ENCODE measurements at regions not wholly inside any gene's neighbourhood (a gene's known extent, or its start where the extent isn't known, plus 50 kb on each side); places are given as distances from the start of the nearest gene placed in this dataset.

DNA sequence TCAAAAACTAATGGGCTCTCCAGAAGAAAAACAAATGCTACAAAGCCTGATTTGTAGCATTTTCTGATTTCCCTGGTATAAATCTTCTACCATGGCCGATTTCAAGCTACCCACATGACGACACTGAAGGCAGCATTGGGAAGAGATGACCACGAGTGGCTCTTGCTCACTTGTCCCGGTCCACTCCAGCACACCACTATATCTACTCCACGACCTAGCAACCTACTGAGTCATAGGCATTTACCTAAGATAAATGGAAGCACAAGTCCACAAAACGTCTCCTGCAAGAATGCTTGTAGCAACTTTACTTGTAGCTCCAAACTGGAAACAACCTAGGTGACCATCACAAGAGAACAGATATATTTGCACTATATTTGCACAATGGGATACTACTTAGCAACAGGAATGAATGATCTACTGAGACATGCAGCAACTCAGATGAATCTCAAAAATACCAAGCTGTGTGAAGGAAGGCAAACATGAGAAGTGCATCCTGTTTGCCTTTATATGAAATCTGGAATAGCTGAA is 60.8 kb upstream of the HES1 start:
- intact Hi-C loops (cut with DNase I), result loop anchor here (10.0 kb wide), 1 partner anchor 240 kb away; no protein-coding TSS in a partner anchor
- TF ChIP-seq EP300 (IDR thresholded peaks at IDR 0.05) (no peak), POLR2AphosphoS5 (IDR thresholded peaks at IDR 0.05) (no peak), POLR2A (IDR thresholded peaks at IDR 0.05; ENCODE audit: low read depth) (no peak)
- TF ChIP-seq, protein P1, sequence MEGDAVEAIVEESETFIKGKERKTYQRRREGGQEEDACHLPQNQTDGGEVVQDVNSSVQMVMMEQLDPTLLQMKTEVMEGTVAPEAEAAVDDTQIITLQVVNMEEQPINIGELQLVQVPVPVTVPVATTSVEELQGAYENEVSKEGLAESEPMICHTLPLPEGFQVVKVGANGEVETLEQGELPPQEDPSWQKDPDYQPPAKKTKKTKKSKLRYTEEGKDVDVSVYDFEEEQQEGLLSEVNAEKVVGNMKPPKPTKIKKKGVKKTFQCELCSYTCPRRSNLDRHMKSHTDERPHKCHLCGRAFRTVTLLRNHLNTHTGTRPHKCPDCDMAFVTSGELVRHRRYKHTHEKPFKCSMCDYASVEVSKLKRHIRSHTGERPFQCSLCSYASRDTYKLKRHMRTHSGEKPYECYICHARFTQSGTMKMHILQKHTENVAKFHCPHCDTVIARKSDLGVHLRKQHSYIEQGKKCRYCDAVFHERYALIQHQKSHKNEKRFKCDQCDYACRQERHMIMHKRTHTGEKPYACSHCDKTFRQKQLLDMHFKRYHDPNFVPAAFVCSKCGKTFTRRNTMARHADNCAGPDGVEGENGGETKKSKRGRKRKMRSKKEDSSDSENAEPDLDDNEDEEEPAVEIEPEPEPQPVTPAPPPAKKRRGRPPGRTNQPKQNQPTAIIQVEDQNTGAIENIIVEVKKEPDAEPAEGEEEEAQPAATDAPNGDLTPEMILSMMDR (IDR thresholded peaks at IDR 0.05), result no peak
- H3K27ac ChIP-seq (replicated peaks in 1 of 4), result no peak overlapping the region
- no peaks in the 10 kb centered on the region for H3K27me3 ChIP-seq
- peaks cover 15 to 18% (median 17%) of the 10 kb centered on the region in 4 donors for H3K4me1 ChIP-seq
- no peak for DNase-seq (ENCODE audit: extremely low spot score)
- WGBS, result 83% methylated on average over 6 of the region's 6 CpGs
- H3K36me3 ChIP-seq, result no peaks in the 10 kb centered on the region
- H3K9me3 ChIP-seq, result no peaks in the 10 kb centered on the region
- no peak overlapping the region for H3K4me3 ChIP-seq

DNA sequence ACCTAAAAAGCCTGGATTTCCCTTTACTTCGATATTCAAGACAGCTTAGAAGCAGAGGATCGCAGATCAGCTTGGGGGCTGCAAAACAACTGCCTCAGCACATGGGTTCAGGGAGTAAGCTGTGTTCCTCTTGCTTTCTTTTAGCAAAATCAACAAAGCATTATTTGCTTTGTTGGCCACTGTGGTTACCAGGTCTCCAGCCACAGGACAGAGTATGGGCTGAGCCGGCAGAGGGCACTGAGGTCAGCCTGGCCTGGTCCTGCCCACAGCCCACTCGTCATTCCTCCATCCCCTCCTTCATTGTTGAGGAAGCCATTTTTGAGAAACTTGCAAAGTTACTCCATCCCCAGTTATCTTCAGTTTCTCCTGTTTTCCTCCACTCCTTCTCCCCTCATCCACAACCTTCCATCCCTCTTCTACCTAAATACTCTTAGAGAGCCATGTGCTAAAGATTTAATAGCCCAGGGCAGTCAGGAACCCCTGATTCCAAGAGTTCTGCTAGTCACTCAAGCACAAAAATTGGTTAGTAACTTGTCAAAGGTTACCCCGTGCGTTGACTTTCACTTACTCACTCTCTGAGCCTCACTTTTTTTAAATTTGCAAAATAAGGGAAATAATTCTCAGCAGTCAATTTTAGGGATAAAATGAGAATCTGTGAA is 60.0 kb upstream of the HES1 start:
- TF ChIP-seq POLR2A (IDR thresholded peaks at IDR 0.05; ENCODE audit: low read depth), result no peak
- TF ChIP-seq EP300 (IDR thresholded peaks at IDR 0.05), result no peak
- TF ChIP-seq, protein P1 (IDR thresholded peaks at IDR 0.05), result no peak
- TF ChIP-seq POLR2AphosphoS5 (IDR thresholded peaks at IDR 0.05), result no peak
- H3K27me3 ChIP-seq, result no peaks in the 10 kb centered on the region
- WGBS, result 82% methylated on average over 6 of the region's 6 CpGs
- no peak for DNase-seq (ENCODE audit: extremely low spot score)
- H3K36me3 ChIP-seq, result no peaks in the 10 kb centered on the region
- H3K27ac ChIP-seq (replicated peaks in 1 of 4), result no peak overlapping the region
- H3K4me1 ChIP-seq, result peaks cover 8 to 11% (median 10%) of the 10 kb centered on the region in 4 donors
- intact Hi-C loops (cut with DNase I), result loop anchor here (10.0 kb wide), 1 partner anchor 239 kb away; no protein-coding TSS in a partner anchor
- H3K4me3 ChIP-seq, result no peak overlapping the region
- no peaks in the 10 kb centered on the region for H3K9me3 ChIP-seq

- H3K9me3 ChIP-seq, result no peaks in the 10 kb centered on the region
- no peak overlapping the region for H3K4me3 ChIP-seq
- WGBS, result 78% methylated on average over 7 of the region's 7 CpGs
- TF ChIP-seq POLR2A (IDR thresholded peaks at IDR 0.05; ENCODE audit: low read depth), result no peak
- H3K36me3 ChIP-seq, result no peaks in the 10 kb centered on the region
- DNase-seq (ENCODE audit: extremely low spot score), result no peak
- intact Hi-C loops (cut with DNase I), result loop anchor here (10.0 kb wide), 1 partner anchor 238 kb away; no protein-coding TSS in a partner anchor
- H3K27me3 ChIP-seq, result no peaks in the 10 kb centered on the region
- H3K27ac ChIP-seq (replicated peaks in 1 of 4), result no peak overlapping the region
- H3K4me1 ChIP-seq, result peaks cover 5 to 8% (median 6%) of the 10 kb centered on the region in 4 donors
Measured at GRCh38 chr3:194076475-194076874, 59.5 kb upstream of the HES1 start.

GRCh38 chr3:194077602-194078001 is 58.3 kb upstream of the HES1 start:
- H3K4me3 ChIP-seq, result no peak overlapping the region
- no peak overlapping the region for H3K27ac ChIP-seq (replicated peaks in 1 of 4)
- 78% methylated on average over 2 of the region's 2 CpGs for WGBS
- H3K4me1 ChIP-seq, result peaks cover 2 to 8% (median 6%) of the 10 kb centered on the region in 4 donors
- TF ChIP-seq, protein P1 (IDR thresholded peaks at IDR 0.05), result no peak
- TF ChIP-seq EP300 (IDR thresholded peaks at IDR 0.05) (no peak), POLR2A (IDR thresholded peaks at IDR 0.05; ENCODE audit: low read depth) (no peak), POLR2AphosphoS5 (IDR thresholded peaks at IDR 0.05) (no peak)
- intact Hi-C loops (cut with DNase I), result loop anchor here (10.0 kb wide), 1 partner anchor 237 kb away; no protein-coding TSS in a partner anchor
- H3K9me3 ChIP-seq, result no peaks in the 10 kb centered on the region
- H3K36me3 ChIP-seq, result no peaks in the 10 kb centered on the region
- no peaks in the 10 kb centered on the region for H3K27me3 ChIP-seq
- DNase-seq (ENCODE audit: extremely low spot score), result no peak

GRCh38 chr3:194078045-194078821 is 57.7 kb upstream of the HES1 start:
- no peaks in the 10 kb centered on the region for H3K9me3 ChIP-seq
- peaks cover 8 to 14% (median 12%) of the 10 kb centered on the region in 4 donors for H3K4me1 ChIP-seq
- H3K4me3 ChIP-seq, result no peak overlapping the region
- intact Hi-C loops (cut with DNase I), result loop anchor here (10.0 kb wide), 1 partner anchor 237 kb away; no protein-coding TSS in a partner anchor
- DNase-seq (ENCODE audit: extremely low spot score), result no peak
- no peak for TF ChIP-seq POLR2AphosphoS5 (IDR thresholded peaks at IDR 0.05)
- no peak for TF ChIP-seq EP300 (IDR thresholded peaks at IDR 0.05)
- TF ChIP-seq POLR2A (IDR thresholded peaks at IDR 0.05; ENCODE audit: low read depth), result no peak
- TF ChIP-seq, protein P1 (IDR thresholded peaks at IDR 0.05), result no peak
- whole genome bisulfite sequencing, result 63% methylated on average over 8 of the region's 8 CpGs
- no peaks in the 10 kb centered on the region for H3K36me3 ChIP-seq
- no peak overlapping the region for H3K27ac ChIP-seq (replicated peaks in 1 of 4)
- no peaks in the 10 kb centered on the region for H3K27me3 ChIP-seq
